IPS DF 19.7 (cell line): ENCODE measurements at regions not wholly inside any gene's neighbourhood (a gene's known extent, or its start where the extent isn't known, plus 50 kb on each side); places are given as distances from the start of the nearest gene placed in this dataset.

ENCODE experiments used
- DNase-seq: peaks from one replicate; pipeline ENCODE4 v3.0.0-alpha.2; 2013; ENCODE audit warnings: low read depth, low spot score

DNA sequence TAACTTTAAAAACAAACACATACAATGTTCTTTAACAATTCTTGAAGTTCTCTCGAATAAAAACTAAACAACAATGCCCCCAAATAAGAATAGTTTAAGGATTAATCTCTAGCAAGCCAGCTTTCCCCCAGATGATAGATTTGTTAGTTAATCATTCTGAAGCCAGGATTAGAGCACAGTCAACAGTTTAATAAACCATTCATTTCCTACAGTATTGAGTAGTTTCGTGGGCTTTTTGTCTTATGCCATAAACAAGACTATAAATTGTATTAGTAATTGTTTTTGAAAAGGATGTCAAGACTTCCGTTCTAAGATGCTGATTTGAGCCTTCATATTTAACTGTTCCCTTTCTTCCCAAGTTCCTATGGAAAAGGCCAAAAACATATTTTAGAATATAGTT, 136.6 kb downstream of the PIK3R1 start:
- no peak for DNase-seq

GRCh38 chr5:68353605-68354004, 138.0 kb downstream of the PIK3R1 start:
- no peak for DNase-seq

DNA sequence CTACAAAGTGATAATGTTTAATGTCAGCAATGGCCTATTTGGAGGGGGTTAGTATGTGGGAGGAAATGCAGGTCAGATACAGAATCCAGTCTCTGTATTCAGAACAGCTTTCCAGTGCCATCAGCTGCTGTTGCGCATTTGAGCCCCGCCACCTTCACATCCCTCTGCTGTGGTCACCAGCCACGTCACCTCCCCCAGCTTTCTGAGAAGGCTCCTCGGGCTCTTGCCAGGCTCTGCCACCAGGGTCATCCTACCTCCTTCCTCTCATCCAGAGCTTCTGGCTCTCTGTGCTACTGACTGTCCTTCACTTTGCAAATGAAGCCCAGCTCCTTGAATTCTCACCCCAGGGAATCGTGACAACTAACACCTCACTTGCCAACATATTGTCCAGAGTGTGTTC, 138.8 kb downstream of the PIK3R1 start:
- DNase-seq = no peak

GRCh38 chr5:68356216-68356615, 140.7 kb downstream of the PIK3R1 start:
- DNase-seq = no peak

GRCh38 chr5:68356623-68357022, 141.1 kb downstream of the PIK3R1 start:
- no peak for DNase-seq

GRCh38 chr5:68359699-68360098, 144.1 kb downstream of the PIK3R1 start:
- DNase-seq = no peak

GRCh38 chr5:68362331-68362730, 146.8 kb downstream of the PIK3R1 start:
- no peak for DNase-seq

GRCh38 chr5:68365889-68366288, 150.3 kb downstream of the PIK3R1 start:
- DNase-seq = no peak

DNA sequence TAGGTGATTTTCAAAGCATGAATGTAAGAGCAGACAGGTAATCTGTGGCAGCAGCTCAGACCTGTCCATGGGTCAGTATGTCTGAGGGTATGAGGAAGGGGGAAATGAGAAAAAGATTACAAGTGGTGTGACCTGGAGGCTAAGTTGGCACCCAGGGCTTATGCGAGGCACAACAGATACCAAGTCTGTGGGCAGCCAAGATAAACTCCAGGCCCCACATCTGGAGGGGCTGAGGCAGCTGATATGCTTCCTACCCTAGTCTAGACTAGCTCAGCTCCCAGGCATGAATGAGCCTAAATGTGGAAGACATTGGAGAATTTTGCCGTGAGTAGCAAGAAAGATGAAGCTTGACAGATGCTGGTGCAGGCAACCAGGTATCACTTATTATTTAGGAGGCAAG, 151.7 kb downstream of the PIK3R1 start:
- DNase-seq = no peak

DNA sequence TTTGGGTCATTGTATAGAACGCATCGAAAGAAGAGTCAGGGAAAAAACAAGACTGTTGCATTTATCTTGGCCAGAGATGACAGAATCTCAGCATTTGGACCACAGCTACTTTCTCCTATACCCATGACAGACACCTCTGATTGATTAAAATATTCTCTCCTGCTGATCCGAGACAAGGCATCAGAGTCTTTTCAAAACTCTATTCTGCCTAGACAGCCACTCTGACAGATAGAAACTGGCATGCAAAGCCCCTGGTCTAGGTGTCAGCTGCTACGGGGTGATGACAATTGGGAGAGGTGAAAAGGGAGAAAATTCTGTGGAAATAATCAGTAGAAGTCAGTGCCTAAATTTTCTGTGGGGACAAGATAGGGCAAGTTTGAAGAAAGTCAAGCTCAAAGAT, 152.2 kb downstream of the PIK3R1 start:
- DNase-seq = no peak

DNA sequence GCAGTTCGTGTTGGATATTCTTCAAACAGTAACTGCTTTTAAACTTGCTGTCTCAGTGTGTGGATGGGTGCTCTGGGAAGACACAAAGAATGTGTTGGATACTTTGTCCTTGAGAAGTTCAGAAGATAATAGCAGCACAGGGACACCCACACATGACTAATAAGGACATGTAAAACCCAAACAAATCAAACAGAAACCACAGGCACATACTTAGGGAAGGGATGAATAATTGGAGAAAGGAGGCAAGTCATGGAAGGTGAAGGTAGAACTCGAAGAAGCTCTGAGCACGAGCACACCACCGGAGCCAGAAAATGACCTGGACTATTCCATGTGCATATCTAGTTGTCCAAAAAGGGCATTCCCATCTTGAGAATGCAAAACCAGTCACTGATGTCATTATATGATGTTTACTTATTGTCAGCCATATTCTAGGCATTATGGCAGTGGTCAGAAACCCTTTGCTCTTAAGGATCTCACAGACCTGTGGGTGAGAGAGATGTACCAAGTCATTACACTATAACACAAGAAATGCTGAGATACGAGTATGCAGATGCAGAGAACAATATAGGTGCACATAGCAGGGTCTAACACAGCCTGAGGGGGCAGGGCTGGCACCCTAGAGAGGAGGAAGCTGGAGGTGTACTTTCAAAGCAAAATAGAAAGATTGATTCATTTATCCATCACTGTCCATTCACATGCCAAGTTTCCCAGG, 152.9 kb downstream of the PIK3R1 start:
- no peak for DNase-seq

GRCh38 chr5:68369023-68369359, 153.4 kb downstream of the PIK3R1 start:
- no peak for DNase-seq

DNA sequence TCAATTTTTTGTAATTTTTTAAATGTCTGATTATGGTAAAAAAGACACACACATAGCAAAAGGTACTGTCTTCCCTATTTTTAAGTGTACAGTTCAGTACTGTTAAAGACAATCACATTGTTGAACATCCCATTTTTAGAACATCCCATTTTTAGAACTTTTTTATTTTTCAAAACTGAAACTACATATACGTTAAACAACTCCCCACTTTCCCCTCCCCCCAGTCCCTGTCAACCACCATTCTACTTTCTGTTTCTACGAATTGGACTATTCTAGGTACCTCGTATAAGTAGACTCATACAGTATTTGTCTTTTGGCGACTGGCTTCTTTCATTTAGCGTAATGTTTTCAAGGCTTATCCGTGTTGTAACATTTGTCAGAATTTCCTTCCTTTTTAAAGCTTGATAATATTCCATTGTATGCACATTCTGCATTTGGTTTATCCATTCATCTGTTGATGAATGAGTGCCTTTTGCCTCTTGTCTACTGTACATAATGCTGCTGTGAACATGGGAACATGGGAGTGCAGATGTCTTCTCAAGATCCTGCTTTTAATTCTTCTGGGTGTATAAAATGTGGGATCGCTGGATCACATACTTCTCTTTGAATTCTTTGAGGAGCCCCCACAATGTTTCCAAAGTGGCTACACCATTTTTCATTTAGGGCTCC, 154.0 kb downstream of the PIK3R1 start:
- DNase-seq = no peak

- DNase-seq = no peak
These were observed 154.6 kb downstream of the PIK3R1 start for GRCh38 chr5:68370196-68370595.

- no peak for DNase-seq
These were observed 156.1 kb downstream of the PIK3R1 start for GRCh38 chr5:68371607-68372006.

GRCh38 chr5:68372161-68372560, 156.6 kb downstream of the PIK3R1 start:
- no peak for DNase-seq

DNA sequence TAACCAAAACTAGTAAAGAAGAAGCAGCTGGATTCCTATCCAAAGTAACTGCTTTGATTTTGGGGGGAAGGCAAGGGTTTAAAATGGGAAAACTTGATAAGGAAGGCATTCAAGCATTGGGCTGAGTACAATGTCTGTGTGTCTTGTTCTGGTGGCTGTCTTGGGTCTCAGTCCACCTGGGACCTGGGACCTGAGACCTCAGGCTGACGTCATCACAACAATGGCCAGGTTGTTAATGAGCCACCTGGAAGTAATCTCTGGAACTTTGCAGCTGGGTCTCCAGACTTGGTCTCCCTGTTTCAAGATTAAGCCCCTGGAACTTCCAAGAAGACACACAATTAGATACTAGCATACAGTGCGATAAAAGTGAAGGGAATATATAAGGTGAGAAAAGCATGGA, 157.5 kb downstream of the PIK3R1 start:
- DNase-seq = no peak

DNA sequence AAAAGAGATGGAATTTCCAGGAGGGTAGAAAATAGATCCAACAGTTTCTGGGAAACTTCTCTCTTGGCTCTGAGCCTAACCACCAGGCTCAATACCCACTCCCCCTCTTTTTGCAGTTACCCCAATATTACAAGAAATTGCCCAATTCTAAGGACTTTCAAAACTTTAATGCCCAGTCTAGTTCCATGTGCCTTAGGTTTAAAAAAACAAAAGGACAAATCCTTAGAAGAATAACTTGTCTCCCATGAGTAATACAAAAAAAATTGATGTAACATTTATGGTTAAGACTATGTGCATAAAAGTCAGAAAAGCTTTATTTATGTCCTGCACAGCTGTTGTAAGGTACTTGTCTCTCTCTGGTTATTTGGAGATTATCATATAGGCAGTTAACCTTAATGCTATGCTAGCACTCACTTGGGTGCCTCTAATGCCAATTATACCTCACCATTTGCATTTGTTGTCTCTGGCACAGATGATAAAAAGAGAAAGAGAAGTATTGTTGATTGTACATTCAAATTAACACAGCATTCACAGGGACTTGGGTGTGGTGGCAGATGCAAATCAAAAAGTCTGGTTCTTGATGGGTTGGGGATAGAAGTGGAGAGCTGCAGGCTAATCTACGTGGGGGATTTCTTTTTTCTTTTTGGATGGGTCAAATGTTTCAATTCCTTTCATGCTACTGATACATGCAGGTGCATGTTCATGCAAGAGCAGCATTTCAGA, 159.4 kb downstream of the PIK3R1 start:
- no peak for DNase-seq

- no peak for DNase-seq
These were observed 160.0 kb downstream of the PIK3R1 start for GRCh38 chr5:68375540-68375939.

GRCh38 chr5:68376935-68377334, 161.4 kb downstream of the PIK3R1 start:
- DNase-seq = no peak

DNA sequence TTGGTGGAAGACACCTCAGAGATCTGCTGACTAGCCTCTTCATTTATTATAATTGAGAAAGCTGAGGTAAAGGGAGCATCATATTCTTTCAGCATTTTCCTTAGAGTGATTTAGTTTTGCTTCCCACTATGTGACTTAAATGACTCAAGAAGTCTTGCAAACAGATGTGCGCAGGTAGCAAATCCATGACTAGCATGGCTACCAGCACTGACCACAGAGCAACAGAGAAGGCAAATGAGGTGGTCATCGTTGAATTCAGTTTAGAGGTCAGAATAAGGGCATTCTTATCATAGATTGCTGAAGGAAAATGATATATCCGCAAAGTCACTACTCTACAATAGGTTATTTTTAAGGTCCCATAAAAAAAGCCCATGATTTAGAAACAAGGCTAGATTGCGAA, 162.2 kb downstream of the PIK3R1 start:
- DNase-seq = no peak

GRCh38 chr5:68378204-68378820, 162.8 kb downstream of the PIK3R1 start:
- DNase-seq = no peak
